Stimulated activated CD4-positive, alpha-beta T cell treated with anti-CD3 and anti-CD28 coated beads, TNF-alpha, amount 100 ng/mL, for 24 hours (primary cell): ENCODE measurements at regions not wholly inside any gene's neighbourhood (a gene's known extent, or its start where the extent isn't known, plus 50 kb on each side); places are given as distances from the start of the nearest gene placed in this dataset.
A peak's percentile ranks its signal among the peaks of the same experiment; 100 is the strongest.

ENCODE experiments used
- DNase-seq, 3 experiments: peaks; one replicate each; pipeline ENCODE4 v3.0.0-alpha.2; 2020; ENCODE audit warnings: low read depth in 3 of 3

- DNase-seq, result no peak
Observed at GRCh38 chr14:100658181-100658886, 68.4 kb upstream of the DLK1 start.

GRCh38 chr14:100659345-100660001, 67.2 kb upstream of the DLK1 start:
- DNase-seq, result no peak

- DNase-seq, result no peak
Observed at GRCh38 chr14:100660498-100660881, 66.2 kb upstream of the DLK1 start.

DNA sequence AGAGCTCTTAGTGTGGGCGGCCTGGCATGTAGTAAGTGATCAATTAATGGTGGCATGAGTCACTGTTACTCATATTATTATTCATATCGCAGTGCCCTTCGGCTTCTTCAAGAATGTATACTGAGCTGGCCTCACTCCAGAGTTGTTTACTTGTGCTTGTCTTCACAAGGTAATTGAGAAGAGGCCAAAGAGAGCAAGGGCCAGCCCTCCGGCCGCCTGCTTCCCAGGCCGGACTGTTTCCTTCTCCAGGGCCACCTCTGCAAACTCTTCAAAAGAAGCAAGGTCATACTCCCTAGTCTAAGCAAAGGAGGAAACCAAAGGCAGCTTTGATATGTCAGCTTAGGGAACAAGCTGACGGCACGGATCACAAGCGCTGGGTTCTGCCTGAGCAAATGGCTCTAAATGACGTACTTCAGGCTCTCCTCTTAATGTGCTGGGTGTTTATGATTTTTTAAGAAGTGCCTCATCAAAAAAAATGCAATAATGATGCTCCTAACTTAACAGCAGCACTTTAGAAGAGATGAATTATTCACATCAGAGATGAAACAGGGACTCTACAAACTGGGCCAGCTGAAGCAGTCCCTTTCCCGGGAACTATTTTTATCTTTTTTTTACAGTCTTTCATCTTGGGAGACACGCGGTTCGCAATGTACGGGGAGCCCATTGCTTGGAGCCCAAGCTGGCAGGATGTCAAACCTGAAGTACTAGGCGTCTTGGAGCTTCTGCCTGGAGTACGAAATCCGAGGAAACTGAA, 65.6 kb upstream of the DLK1 start:
- no peak for DNase-seq

DNA sequence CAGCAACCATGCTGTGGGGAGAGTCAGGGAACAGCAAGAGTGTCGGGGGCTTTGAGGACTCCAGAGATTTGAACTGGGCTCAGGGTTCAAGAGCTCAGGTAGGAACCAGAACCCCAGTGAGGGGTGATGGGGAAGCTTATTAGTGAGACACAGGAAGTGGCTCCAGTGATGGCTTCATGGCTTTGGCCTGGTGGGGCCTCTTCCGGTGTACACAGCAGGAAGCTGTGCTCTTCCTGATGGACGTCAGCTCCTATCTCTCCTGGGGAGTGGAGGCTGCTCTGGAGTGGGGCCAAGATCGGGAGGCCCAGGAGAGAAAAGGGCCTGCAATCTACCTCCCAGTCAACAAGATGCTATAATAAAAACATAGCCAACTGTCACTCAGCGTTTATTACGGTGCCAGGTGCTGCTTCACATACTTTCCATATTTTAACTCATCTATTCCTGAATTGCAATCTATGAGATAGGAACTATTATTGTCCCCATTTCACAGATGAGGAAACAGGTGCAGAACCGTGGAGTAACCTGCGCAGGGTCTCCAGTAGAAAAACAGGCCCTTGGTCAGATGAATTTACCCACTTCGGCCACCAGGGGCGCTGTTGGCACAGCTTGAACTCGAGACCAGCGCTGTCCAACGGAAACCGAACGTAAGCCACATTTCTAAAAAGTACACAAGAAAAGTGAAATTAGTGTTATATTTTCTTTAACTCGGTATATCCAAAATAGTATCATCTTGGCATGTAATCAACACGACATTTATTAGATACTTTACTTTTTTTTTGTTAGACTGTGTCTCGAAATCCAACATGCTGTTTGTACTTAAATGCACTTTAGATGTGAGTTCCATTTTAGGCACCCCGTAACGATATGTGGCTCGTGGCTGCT, 63.6 kb upstream of the DLK1 start:
- DNase-seq, result peak; percentile 31 to 61 (median 44)

DNA sequence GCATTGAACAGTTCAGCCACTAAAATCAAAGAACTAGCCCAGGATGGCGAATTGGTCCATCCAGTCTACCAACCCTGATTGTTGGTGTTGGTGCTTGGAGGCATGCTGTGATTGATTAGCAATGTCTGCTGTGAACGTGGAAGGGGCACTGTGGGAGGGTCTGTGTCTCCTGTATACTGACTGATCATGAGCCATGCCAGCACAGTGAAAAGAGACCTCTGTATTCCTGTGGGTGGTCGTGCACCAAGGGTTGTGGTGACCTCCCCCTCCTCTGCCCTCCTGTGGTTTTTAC, 63.0 kb upstream of the DLK1 start:
- DNase-seq, result no peak

DNA sequence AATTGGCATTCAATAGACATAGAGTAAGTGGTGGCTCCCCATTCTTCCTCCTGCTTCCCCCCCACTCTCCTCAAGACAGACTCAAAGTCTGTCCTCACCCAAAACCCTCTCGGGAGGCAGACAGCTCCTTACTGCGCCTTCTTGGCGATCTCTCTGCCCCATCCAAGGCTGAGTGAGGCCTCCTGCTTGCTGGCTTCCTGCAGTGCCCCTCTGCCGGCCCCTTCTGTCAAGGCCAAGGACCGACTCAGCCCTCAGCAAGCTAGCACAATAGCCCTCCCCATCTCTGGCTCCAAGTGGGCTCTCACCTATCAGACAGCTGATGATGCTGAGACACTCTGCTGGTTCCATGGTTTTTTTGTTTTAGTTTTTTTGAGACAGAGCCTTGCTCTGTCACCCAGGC, 62.5 kb upstream of the DLK1 start:
- DNase-seq, result no peak

DNA sequence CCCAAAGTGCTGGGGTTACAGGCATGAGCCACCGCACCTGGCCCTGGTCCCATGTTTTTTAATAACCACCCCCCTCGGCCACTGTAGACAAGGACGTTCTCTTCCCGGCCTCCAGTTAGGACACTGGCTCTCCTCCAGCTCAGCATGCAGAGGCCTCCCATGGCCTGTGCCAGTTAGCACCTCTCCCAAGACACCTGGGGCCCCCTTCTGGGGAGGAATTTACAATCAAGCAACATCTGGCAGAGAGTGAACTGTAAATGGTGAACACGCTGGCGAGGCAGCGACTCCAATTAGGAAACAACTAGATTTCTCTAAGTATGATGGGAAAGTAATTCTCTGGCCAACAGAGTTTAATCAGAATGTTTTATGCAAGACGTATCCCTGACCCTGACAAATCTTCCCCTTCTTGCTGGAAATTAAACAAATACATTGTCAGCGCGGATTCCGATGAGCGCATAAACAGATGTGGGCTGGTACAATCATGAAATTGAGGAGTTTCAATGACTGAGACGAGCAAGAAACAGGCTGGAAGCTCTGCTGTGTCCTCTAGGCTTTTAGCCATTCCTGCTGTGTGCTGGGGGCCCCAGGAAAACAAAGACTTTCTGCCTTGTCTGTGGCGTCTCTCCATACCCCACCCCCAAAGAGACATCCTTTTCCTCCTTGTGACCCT, 61.7 kb upstream of the DLK1 start:
- no peak for DNase-seq

DNA sequence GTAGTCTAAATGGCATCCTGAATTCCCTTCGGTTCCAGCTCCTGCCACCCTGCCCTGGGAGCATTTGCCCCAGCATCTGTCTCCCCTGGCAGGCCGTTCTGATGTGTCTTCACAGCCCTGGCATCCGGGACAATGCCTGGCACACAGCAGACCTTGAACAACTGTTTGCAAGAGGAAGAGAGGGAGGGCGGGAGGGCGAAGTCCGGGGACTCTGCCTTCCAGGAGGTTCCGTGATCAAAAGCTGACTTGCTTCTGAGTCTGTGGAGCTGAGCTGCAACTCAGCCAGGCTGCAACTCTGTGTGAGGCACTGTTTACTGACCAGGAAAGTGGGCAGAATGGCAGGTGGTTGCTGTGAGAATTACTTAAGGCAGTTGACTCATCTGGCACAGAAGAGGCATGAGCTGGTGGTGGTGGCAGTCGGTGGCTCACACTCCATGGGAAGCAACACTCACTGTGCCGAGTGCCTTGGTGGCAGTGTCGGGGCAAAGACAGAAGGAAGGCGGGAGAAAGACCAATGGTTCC, 61.1 kb upstream of the DLK1 start:
- no peak for DNase-seq

GRCh38 chr14:100666403-100666802, 60.3 kb upstream of the DLK1 start:
- no peak for DNase-seq

DNA sequence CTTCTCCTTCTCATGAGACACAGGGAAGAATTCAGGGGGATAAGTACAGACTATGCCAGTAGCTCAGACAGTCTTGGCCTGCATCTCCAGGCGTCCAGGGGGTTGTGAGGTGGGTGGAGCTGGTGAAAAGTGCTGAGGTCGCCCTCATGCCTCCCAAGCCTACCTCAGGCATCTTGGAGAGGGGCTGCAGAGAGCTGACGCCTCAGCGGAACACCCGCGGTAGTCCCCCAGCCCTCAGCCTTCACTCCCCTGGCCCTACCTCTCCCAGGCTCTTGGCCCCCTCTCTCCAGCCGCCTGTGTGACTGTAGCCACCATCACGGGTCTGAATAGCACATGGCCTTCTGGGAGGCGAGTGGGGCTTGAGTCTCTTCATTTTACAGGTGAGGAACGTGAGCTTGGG, 59.8 kb upstream of the DLK1 start:
- no peak for DNase-seq

DNA sequence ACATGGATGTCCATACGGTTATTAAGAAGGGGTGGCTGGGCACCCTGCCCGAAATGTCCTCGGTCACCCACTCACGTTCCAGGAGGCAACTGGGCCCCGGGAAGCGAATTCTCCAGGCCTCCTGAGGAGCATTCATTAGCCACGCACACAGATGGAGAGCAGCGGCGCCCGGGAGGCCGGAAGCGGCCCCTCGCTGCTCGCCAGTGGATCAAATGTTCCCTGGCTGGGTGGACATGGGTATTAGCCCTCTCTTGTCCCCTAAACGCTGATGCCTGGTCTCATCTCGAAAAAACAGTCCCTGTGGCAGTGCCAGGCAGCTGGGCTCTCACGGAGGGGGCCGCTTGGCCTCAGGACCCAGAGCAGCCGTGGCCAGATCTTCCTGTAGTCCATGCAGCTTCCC, 59.0 kb upstream of the DLK1 start:
- DNase-seq, result no peak

- no peak for DNase-seq
Observed at GRCh38 chr14:100668352-100668751, 58.3 kb upstream of the DLK1 start.

DNA sequence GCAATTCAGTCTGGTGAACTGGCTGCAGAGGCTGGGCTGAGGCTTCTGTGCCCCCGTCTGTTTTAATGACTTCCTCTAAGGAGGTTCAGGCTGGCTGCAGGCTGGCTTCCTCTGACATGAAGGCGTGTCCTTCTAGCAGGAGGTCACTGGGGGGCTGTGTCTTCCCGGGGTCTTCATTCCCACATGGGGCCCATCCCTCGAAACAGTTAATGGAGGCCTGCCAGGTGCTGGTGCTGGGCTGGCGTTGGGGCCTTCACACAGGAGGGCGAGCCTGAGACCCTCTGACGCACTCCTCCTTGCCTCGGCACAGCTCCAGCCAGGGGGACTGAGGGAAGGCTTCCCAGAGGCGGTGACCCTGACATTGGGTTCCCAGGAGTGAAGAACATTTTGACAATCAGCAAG, 57.7 kb upstream of the DLK1 start:
- no peak for DNase-seq

DNA sequence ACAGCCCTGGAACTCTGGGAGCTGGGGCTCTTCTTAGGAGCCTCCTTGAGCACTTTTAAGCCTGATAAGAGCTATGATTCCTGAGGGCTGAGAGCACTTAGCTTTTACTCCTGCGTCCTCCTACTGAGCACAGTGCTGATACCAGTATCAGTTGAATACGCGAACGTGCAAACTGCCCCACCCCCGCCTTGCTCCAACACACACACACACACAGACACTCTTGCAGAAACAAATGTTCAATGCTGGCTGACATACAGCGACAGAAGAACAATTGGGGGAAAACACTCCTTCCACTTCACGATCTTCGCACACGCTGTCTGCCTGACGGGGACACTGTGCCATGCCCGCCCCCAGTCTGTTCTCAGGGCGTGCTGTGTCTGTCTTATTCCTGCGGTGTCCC, 57.2 kb upstream of the DLK1 start:
- DNase-seq, result no peak

DNA sequence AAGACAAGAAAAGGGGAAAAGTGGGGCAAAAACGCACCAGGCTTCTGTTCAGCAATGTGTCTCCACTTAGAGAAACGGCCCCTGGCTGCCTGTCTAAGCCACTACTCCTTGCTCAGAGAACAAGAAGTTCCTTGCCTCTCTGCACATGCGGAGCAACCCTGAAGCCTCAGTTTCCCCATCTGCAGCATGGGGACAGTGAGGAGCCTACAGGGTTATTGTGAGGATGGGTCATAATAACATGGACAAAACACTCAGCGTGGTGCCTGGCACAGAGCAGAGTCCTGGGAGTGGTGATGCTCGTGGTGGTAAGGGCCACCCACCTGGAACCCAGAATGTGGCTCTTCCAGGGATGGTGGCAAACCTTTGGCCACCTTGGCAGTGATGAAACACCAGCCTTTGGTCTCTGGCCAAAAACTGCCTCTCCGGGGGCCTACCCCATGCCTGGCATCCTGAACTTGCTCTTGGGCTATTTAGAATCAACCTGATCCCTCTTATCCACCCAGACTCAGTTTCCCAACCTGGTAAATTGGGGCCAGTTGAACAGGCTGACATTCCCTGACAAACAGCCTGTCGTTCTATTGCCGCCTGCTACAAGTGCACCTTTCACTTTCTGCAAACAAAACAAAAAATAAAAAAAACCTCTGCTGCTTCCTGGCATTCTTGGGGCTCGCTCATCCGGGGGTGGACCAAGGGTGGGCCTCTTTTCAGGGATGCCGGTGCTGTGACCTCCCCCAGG, 56.5 kb upstream of the DLK1 start:
- DNase-seq, result no peak

GRCh38 chr14:100670753-100671049, 56.0 kb upstream of the DLK1 start:
- DNase-seq, result no peak

- DNase-seq, result no peak
Observed at GRCh38 chr14:100671386-100671901, 55.2 kb upstream of the DLK1 start.

DNA sequence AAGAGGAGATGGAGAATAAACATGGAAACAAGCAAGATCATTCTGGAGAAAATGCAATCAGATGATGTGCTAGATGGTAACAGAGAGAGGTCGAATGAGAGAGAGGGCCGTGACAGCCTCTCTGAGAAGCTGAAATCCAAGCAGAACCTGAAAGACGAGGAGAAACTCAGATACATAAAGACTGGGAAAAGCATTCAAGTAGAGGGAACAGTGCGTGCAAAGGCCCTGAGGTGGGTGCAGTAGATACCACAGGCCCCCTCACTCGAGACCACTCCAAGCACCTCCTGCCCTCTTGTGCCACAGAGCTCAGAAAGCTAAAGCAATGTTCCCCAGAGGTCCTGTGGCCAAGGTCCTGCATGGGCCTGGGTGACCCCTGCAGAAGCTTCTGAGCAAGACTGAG, 54.8 kb upstream of the DLK1 start:
- DNase-seq, result no peak

- no peak for DNase-seq
Observed at GRCh38 chr14:100673085-100673806, 53.4 kb upstream of the DLK1 start.
